Urinary bladder (tissue), 1 donor: ENCODE measurements at regions not wholly inside any gene's neighbourhood (a gene's known extent, or its start where the extent isn't known, plus 50 kb on each side); places are given as distances from the start of the nearest gene placed in this dataset. TPM values are rescaled to one million over a fixed set of nuclear protein-coding genes. Genes with fewer than 3 reads are reported as not detected.

Experiments
- small RNA-seq: library from RNA; depleted of rRNA; stranded (forward); fragments of <200 nt; gene quantifications from one replicate; pipeline ENCODE3, GENCODE V24; 2014

Small RNA genes lying in the stretch of these regions (small RNA-seq; reads per million reads assigned to genes)
- not detected for gene RNU6-393P
